ENCODE measurements at regions not wholly inside any gene's neighbourhood (a gene's known extent, or its start where the extent isn't known, plus 50 kb on each side); places are given as distances from the start of the nearest gene placed in this dataset.

GRCh38 chr13:29713839-29714238 is 118.4 kb upstream of the SLC7A1 start:
- no peak for DNase-seq

GRCh38 chr13:29711776-29712175 is 116.3 kb upstream of the SLC7A1 start:
- DNase-seq: no peak

GRCh38 chr13:29710511-29710910 is 115.0 kb upstream of the SLC7A1 start:
- DNase-seq: no peak

- DNase-seq: no peak
Measured at GRCh38 chr13:29709407-29710069, 114.0 kb upstream of the SLC7A1 start.

- peak; percentile 47 for DNase-seq
Measured at GRCh38 chr13:29707876-29708543, 112.5 kb upstream of the SLC7A1 start.

- DNase-seq: no peak
Measured at GRCh38 chr13:29706923-29707322, 111.4 kb upstream of the SLC7A1 start.

- no peak for DNase-seq
Measured at GRCh38 chr13:29704648-29705047, 109.2 kb upstream of the SLC7A1 start.

- no peak for DNase-seq
Measured at GRCh38 chr13:29703421-29703820, 107.9 kb upstream of the SLC7A1 start.

GRCh38 chr13:29702912-29703351 is 107.4 kb upstream of the SLC7A1 start:
- no peak for DNase-seq

GRCh38 chr13:29698106-29698505 is 102.6 kb upstream of the SLC7A1 start:
- no peak for DNase-seq

GRCh38 chr13:29696606-29697005 is 101.1 kb upstream of the SLC7A1 start:
- no peak for DNase-seq

- no peak for DNase-seq
Measured at GRCh38 chr13:29693275-29693945, 97.9 kb upstream of the SLC7A1 start.

- DNase-seq: no peak
Measured at GRCh38 chr13:29689548-29689947, 94.1 kb upstream of the SLC7A1 start.

GRCh38 chr13:29688193-29688592 is 92.7 kb upstream of the SLC7A1 start:
- DNase-seq: no peak

- DNase-seq: no peak
Measured at GRCh38 chr13:29684441-29684840, 89.0 kb upstream of the SLC7A1 start.

- DNase-seq: no peak
Measured at GRCh38 chr13:29683041-29683440, 87.6 kb upstream of the SLC7A1 start.

GRCh38 chr13:29681864-29682263 is 86.4 kb upstream of the SLC7A1 start:
- DNase-seq: no peak

- DNase-seq: no peak
Measured at GRCh38 chr13:29679396-29680053, 84.0 kb upstream of the SLC7A1 start.

GRCh38 chr13:29677627-29678026 is 82.1 kb upstream of the SLC7A1 start:
- DNase-seq: no peak

GRCh38 chr13:29676941-29677452 is 81.5 kb upstream of the SLC7A1 start:
- no peak for DNase-seq

GRCh38 chr13:29676535-29676934 is 81.0 kb upstream of the SLC7A1 start:
- DNase-seq: no peak

- no peak for DNase-seq
Measured at GRCh38 chr13:29674532-29674931, 79.0 kb upstream of the SLC7A1 start.

- no peak for DNase-seq
Measured at GRCh38 chr13:29664591-29664990, 69.1 kb upstream of the SLC7A1 start.
